HepG2 (cell line): ENCODE measurements at regions not wholly inside any gene's neighbourhood (a gene's known extent, or its start where the extent isn't known, plus 50 kb on each side); places are given as distances from the start of the nearest gene placed in this dataset.

ENCODE experiments used
- ATAC-seq: fragments of 200-7000 bp; cut with Tn5 transposase; 3 replicates; pipeline ENCODE4 v1.9.1; 2020; ENCODE audit warnings: mild to moderate bottlenecking, moderate library complexity
- BruUV-seq: library from RNA; stranded (reverse); fragments of 400-500 nt; replicated peaks from 2 replicates; lab custom pipeline; 2021; lab: Mats Ljungman, UMichigan
- CTCF ChIA-PET: fragments of 300-600 bp; formaldehyde crosslinking; extraction: SDS; loops from one replicate; lab custom pipeline; 2021; ENCODE audit warnings: low total read pairs, inconsistent platforms, low intra/inter-chr PET ratio; lab: Yijun Ruan, JAX
- POLR2A ChIA-PET: fragments of 350-600 bp; sonication (Branson Sonifier 250); formaldehyde crosslinking; loops from one replicate; lab custom pipeline; 2020; ENCODE audit warnings: antibody characterized with exemption, inconsistent platforms; lab: Yijun Ruan, JAX
- DNase-seq: peaks from one replicate; pipeline ENCODE4 v3.0.0-alpha.2; 2015; ENCODE audit warnings: low spot score
- FAIRE-seq: peaks from 3 replicates; lab custom pipeline; 2011; peaks lifted over from hg19 to GRCh38; lab: Jason Lieb, UNC
- H2AFZ ChIP-seq: one replicate; pipeline ENCODE4 v1.6.1; 2011; ENCODE audit warnings: low read length, inconsistent platforms
- H3K27ac ChIP-seq: fragments of 300-600 bp; 3 replicates; pipeline ENCODE4 v1.8.0; 2011; ENCODE audit warnings: mixed run types, mild to moderate bottlenecking, mixed read lengths, low read length, inconsistent platforms; ENCODE audit not compliant: insufficient read depth; ENCODE audit errors: extremely low read length
- H3K27me3 ChIP-seq, 2 experiments: fragments of 200-600 bp in 1 of 2; 2 replicates in 1 of 2; 3 replicates in 1 of 2; pipeline versions ENCODE4 v1.6.0 to v1.8.0; 2011; ENCODE audit warnings: low read length in 2 of 2, mild to moderate bottlenecking in 2 of 2, moderate library complexity in 2 of 2, inconsistent platforms in 1 of 2; ENCODE audit not compliant: insufficient read depth in 2 of 2, control insufficient read depth in 1 of 2
- H3K36me3 ChIP-seq, 2 experiments: fragments of 200-600 bp in 1 of 2; replicated peaks in 1 of 2; 2 replicates in 1 of 2; 3 replicates in 1 of 2; pipeline versions ENCODE4 v1.5.1 to v1.8.0; 2011; ENCODE audit warnings: low read length in 2 of 2, inconsistent platforms in 1 of 2; ENCODE audit not compliant: insufficient read depth in 2 of 2, control insufficient read depth in 1 of 2
- H3K4me1 ChIP-seq: 2 replicates; pipeline ENCODE4 v1.5.1; 2012; ENCODE audit warnings: low read length, inconsistent platforms; ENCODE audit not compliant: insufficient read depth
- H3K4me2 ChIP-seq: 2 replicates; pipeline ENCODE4 v1.6.0; 2011; ENCODE audit warnings: low read depth, low read length, inconsistent platforms
- H3K4me3 ChIP-seq, 3 experiments: fragments of 200-600 bp in 1 of 3; sonication (generic), shearing (Covaris generic) in 1 of 3; replicated peaks in 1 of 3; 2 replicates each; pipeline ENCODE4 v1.5.1; 2011 to 2016; ENCODE audit warnings: low read length in 3 of 3, inconsistent platforms in 2 of 3, low read depth in 2 of 3, mild to moderate bottlenecking in 2 of 3, control low read depth in 1 of 3, mixed read lengths in 1 of 3; ENCODE audit not compliant: insufficient read depth in 1 of 3
- H3K79me2 ChIP-seq: one replicate; pipeline ENCODE4 v1.6.1; 2011; ENCODE audit warnings: low read length, inconsistent platforms; ENCODE audit not compliant: insufficient read depth
- H3K9ac ChIP-seq: 2 replicates; pipeline ENCODE4 v1.6.0; 2011; ENCODE audit warnings: mild to moderate bottlenecking, low read depth, low read length, inconsistent platforms; ENCODE audit not compliant: insufficient read depth
- H3K9me3 ChIP-seq: 2 replicates; pipeline ENCODE4 v1.5.1; 2012; ENCODE audit warnings: mild to moderate bottlenecking, low read length
- H4K20me1 ChIP-seq: 2 replicates; pipeline ENCODE4 v1.6.0; 2011; ENCODE audit warnings: inconsistent platforms, mild to moderate bottlenecking, low read length, moderate library complexity; ENCODE audit not compliant: insufficient read depth
- AGO1 ChIP-seq: fragments of 200-400 bp; formaldehyde crosslinking; IDR thresholded peaks from 2 replicates; pipeline ENCODE4 v1.6.1; 2017; ENCODE audit warnings: mild to moderate bottlenecking, low read depth, low read length, moderate library complexity; ENCODE audit not compliant: poor library complexity, severe bottlenecking
- ARNT ChIP-seq: fragments of 450-650 bp; IDR thresholded peaks from 2 replicates; pipeline ENCODE4 v1.6.1; 2017
- ARNTL ChIP-seq: sonication (generic); formaldehyde crosslinking; IDR thresholded peaks from 2 replicates; pipeline ENCODE4 v1.4.0; 2020; ENCODE audit warnings: mild to moderate bottlenecking, missing genetic modification reagents
- HDAC1 ChIP-seq: sonication (generic); formaldehyde crosslinking; IDR thresholded peaks from 2 replicates; pipeline ENCODE4 v1.5.1; 2020; ENCODE audit warnings: mild to moderate bottlenecking, missing genetic modification reagents
- HHEX ChIP-seq: IDR thresholded peaks from 2 replicates; pipeline ENCODE4 v1.6.1; 2016; ENCODE audit warnings: control low read depth
- NCOA2 ChIP-seq: sonication (generic); formaldehyde crosslinking; IDR thresholded peaks from 2 replicates; pipeline ENCODE4 v1.8.0; 2022; ENCODE audit warnings: inconsistent platforms
- NR2F2 ChIP-seq: IDR thresholded peaks from 2 replicates; pipeline ENCODE4 v1.6.1; 2012; ENCODE audit warnings: low read depth, inconsistent platforms, borderline replicate concordance
- STAG1 ChIP-seq: sonication (generic); formaldehyde crosslinking; IDR thresholded peaks from 2 replicates; pipeline ENCODE4 v1.4.0; 2020; ENCODE audit warnings: missing genetic modification reagents
- ZEB1 ChIP-seq: IDR thresholded peaks from 2 replicates; pipeline ENCODE4 v1.6.1; 2012; ENCODE audit warnings: mild to moderate bottlenecking, low read depth, inconsistent platforms; ENCODE audit not compliant: insufficient replicate concordance
- ZNF235 ChIP-seq: sonication (generic); formaldehyde crosslinking; IDR thresholded peaks from 2 replicates; pipeline ENCODE4 v1.8.1; 2023; ENCODE audit warnings: mild to moderate bottlenecking, missing genetic modification reagents, borderline replicate concordance
- ZNF256 ChIP-seq: sonication (generic); formaldehyde crosslinking; conservative IDR thresholded peaks from 2 replicates; pipeline ENCODE4 v1.4.0; 2020; ENCODE audit warnings: missing genetic modification reagents
- ZNF33A ChIP-seq: sonication (generic); formaldehyde crosslinking; IDR thresholded peaks from 2 replicates; pipeline ENCODE4 v1.5.1; 2020; ENCODE audit warnings: missing genetic modification reagents, mild to moderate bottlenecking, moderate library complexity, borderline replicate concordance
- ZNF788 ChIP-seq: sonication (generic); formaldehyde crosslinking; IDR thresholded peaks from 2 replicates; pipeline ENCODE4 v1.5.0; 2020; ENCODE audit warnings: mild to moderate bottlenecking, missing genetic modification reagents, borderline replicate concordance
- ZNF878 ChIP-seq: sonication (generic); formaldehyde crosslinking; IDR thresholded peaks from 2 replicates; pipeline ENCODE4 v1.8.1; 2023; ENCODE audit warnings: mild to moderate bottlenecking, missing genetic modification reagents, moderate library complexity
- ZSCAN20 ChIP-seq: sonication (generic); formaldehyde crosslinking; IDR thresholded peaks from 2 replicates; pipeline ENCODE4 v1.4.0; 2020; ENCODE audit warnings: missing genetic modification reagents, mild to moderate bottlenecking, borderline replicate concordance
- ZSCAN21 ChIP-seq: sonication (generic); formaldehyde crosslinking; IDR thresholded peaks from 2 replicates; pipeline ENCODE4 v1.8.0; 2022; ENCODE audit warnings: mild to moderate bottlenecking, missing genetic modification reagents, moderate library complexity, borderline replicate concordance
- WGBS: methylation state at CpG from one replicate; pipeline ENCODE4 v1.1.6; 2017; ENCODE audit warnings: low lambda C conversion rate; 5-methylcytosine and 5-hydroxymethylcytosine counted together
- in situ Hi-C: cut with HindIII; loops from 2 replicates; pipeline ENCODE4 v1.10.0; 2017; ENCODE audit warnings: low pct_unique_long_range_greater_than_20kb; ENCODE audit not compliant: extremely low pct_ligation_motif_present
- intact Hi-C: fragments of 100-400 bp; cut with micrococcal nuclease; formaldehyde crosslinking; loops from one replicate; pipeline ENCODE4 v1.10.0; 2022; ENCODE audit not compliant: unreplicated experiment
- TF ChIP-seq, protein P1 (sequence below): sonication (generic); formaldehyde crosslinking; IDR thresholded peaks from 2 replicates; pipeline ENCODE4 v1.4.0; 2020; ENCODE audit warnings: missing genetic modification reagents, mild to moderate bottlenecking, borderline replicate concordance

DNA sequence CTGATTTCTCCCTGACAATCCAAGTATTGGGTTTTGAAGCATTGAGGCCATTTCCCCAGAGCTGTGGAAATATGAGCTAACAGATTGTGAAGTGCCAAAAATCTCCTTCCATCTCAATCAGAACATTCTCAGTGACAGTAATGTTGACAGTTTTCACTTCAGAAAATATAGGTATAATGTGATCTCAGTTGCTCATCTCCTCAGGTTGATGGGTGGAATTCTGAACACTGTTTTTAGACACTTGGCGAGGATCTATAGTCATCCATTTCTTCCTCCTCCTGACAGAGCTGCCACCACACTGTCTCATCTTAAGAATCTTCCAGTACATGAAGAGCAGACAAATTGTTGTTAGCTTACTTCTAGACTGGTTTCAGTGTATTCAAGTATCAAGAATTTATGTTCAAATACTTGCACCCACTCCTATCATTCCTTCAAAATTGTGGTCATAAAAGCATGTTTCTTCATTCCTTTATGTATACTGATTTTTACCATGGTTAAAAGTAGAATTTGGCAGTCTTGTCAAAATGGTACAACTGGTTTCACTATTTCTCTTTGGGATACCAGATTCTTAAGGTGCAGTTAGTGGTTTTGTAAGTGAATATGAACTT is 199.7 kb upstream of the TLE4 start:
- intact Hi-C loops (no loop called here), in situ Hi-C loops (no loop called here)
- Histone ChIP-seq H3K9ac (no peak overlapping the region), H4K20me1 (no peaks in the 10 kb centered on the region), H3K4me2 (no peak overlapping the region), H3K36me3 (no peaks in the 10 kb centered on the region), H3K79me2 (no peaks in the 10 kb centered on the region), H3K27ac (no peak overlapping the region), H2AFZ (no peak overlapping the region), H3K4me3 (no peak overlapping the region), H3K9me3 (no peaks in the 10 kb centered on the region), H3K4me1 (no peaks in the 10 kb centered on the region), H3K27me3 (no peaks in the 10 kb centered on the region)
- no peak for ATAC-seq
- ChIA-PET CTCF (no interaction called here), POLR2A (no interaction called here)
- TF ChIP-seq NR2F2: no peak
- TF ChIP-seq ZNF33A (CRISPR knock-in tag): no peak
- no peak for TF ChIP-seq ZNF256 (CRISPR knock-in tag)
- no peak for TF ChIP-seq ZSCAN20 (CRISPR knock-in tag)
- TF ChIP-seq AGO1: no peak
- TF ChIP-seq ARNTL (CRISPR knock-in tag): no peak
- no peak for TF ChIP-seq HHEX
- no peak for TF ChIP-seq STAG1 (CRISPR knock-in tag)
- no peak for TF ChIP-seq ZSCAN21
- TF ChIP-seq HDAC1 (CRISPR knock-in tag): no peak
- TF ChIP-seq, protein P1, sequence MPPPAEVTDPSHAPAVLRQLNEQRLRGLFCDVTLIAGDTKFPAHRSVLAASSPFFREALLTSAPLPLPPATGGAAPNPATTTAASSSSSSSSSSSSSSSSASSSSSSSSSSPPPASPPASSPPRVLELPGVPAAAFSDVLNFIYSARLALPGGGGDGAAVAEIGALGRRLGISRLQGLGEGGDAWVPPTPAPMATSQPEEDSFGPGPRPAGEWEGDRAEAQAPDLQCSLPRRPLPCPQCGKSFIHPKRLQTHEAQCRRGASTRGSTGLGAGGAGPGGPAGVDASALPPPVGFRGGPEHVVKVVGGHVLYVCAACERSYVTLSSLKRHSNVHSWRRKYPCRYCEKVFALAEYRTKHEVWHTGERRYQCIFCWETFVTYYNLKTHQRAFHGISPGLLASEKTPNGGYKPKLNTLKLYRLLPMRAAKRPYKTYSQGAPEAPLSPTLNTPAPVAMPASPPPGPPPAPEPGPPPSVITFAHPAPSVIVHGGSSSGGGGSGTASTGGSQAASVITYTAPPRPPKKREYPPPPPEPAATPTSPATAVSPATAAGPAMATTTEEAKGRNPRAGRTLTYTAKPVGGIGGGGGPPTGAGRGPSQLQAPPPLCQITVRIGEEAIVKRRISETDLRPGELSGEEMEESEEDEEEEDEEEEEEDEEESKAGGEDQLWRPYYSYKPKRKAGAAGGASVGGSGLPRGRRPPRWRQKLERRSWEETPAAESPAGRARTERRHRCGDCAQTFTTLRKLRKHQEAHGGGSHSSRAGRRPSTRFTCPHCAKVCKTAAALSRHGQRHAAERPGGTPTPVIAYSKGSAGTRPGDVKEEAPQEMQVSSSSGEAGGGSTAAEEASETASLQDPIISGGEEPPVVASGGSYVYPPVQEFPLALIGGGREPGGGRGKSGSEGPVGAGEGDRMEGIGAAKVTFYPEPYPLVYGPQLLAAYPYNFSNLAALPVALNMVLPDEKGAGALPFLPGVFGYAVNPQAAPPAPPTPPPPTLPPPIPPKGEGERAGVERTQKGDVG (CRISPR knock-in tag): no peak
- no peak for TF ChIP-seq ARNT
- TF ChIP-seq ZNF878 (CRISPR knock-in tag): no peak
- TF ChIP-seq ZEB1: no peak
- TF ChIP-seq ZNF788 (CRISPR knock-in tag): no peak
- TF ChIP-seq NCOA2: no peak
- TF ChIP-seq ZNF235 (CRISPR knock-in tag): no peak
- BruUV-seq: no TSS peak
- WGBS: 20% methylated on average over 1 of the region's 1 CpG
- no peak for DNase-seq
- FAIRE-seq: no peak
